ENCODE measurements at regions not wholly inside any gene's neighbourhood (a gene's known extent, or its start where the extent isn't known, plus 50 kb on each side); places are given as distances from the start of the nearest gene placed in this dataset.
"Not testable (repeated sequence)": the region's sequence is repeated elsewhere in the genome, so short reads cannot be mapped to it uniquely, and the experiment has no call there.

- not testable (repeated sequence) for TF ChIP-seq RFX5 (IDR thresholded peaks at IDR 0.05; ENCODE audit: low read length); MAX (IDR thresholded peaks at IDR 0.05; ENCODE audit: low read depth); FOXM1 (IDR thresholded peaks at IDR 0.05; ENCODE audit: low read depth); SIN3A (IDR thresholded peaks at IDR 0.05; ENCODE audit: borderline replicate concordance, low read depth, low read length); SMC3 (IDR thresholded peaks at IDR 0.05; ENCODE audit: low read depth, low read length); MXI1 (IDR thresholded peaks at IDR 0.05; ENCODE audit: low read depth, low read length); POLR2AphosphoS5 (IDR thresholded peaks at IDR 0.05; ENCODE audit: low read depth, low read length)
- TF ChIP-seq, protein P1, sequence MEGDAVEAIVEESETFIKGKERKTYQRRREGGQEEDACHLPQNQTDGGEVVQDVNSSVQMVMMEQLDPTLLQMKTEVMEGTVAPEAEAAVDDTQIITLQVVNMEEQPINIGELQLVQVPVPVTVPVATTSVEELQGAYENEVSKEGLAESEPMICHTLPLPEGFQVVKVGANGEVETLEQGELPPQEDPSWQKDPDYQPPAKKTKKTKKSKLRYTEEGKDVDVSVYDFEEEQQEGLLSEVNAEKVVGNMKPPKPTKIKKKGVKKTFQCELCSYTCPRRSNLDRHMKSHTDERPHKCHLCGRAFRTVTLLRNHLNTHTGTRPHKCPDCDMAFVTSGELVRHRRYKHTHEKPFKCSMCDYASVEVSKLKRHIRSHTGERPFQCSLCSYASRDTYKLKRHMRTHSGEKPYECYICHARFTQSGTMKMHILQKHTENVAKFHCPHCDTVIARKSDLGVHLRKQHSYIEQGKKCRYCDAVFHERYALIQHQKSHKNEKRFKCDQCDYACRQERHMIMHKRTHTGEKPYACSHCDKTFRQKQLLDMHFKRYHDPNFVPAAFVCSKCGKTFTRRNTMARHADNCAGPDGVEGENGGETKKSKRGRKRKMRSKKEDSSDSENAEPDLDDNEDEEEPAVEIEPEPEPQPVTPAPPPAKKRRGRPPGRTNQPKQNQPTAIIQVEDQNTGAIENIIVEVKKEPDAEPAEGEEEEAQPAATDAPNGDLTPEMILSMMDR (IDR thresholded peaks at IDR 0.05): not testable (repeated sequence)
Observed at GRCh38 chr12:76175946-76176345, 91.5 kb upstream of the NAP1L1 start.
